ENCODE measurements at regions not wholly inside any gene's neighbourhood (a gene's known extent, or its start where the extent isn't known, plus 50 kb on each side); places are given as distances from the start of the nearest gene placed in this dataset.

GRCh38 chr11:71358963-71359567 is 89.1 kb downstream of the DHCR7 start:
- ChIA-PET POLR2A (no interaction called here), CTCF (no interaction called here)
- H3K36me3 ChIP-seq (ENCODE audit: control insufficient read depth in 2 of 2, insufficient read depth in 1 of 2, low read length in 2 of 2): no peaks in the 10 kb centered on the region
- no peaks in the 10 kb centered on the region for H3K4me1 ChIP-seq (ENCODE audit: control insufficient read depth, insufficient read depth, low read length)
- H3K27ac ChIP-seq (ENCODE audit: extremely low read depth, low read depth, low read length): no peak overlapping the region
- no peaks in the 10 kb centered on the region for H3K9me3 ChIP-seq (ENCODE audit: control insufficient read depth, insufficient read depth, low read depth, low read length)
- H3K4me3 ChIP-seq (ENCODE audit: low read depth, low read length): no peak overlapping the region
- TF ChIP-seq ZNF112 (tag by site-specific recombination; IDR thresholded peaks at IDR 0.05) (no peak), ZNF639 (tag by site-specific recombination; IDR thresholded peaks at IDR 0.05) (no peak), ZNF843 (tag by site-specific recombination; IDR thresholded peaks at IDR 0.05) (no peak), ZBTB26 (tag by site-specific recombination; optimal IDR thresholded peaks at IDR 0.05) (no peak), ZBTB7A (tag by site-specific recombination; IDR thresholded peaks at IDR 0.05; ENCODE audit: low read depth) (no peak), ZNF548 (tag by site-specific recombination; IDR thresholded peaks at IDR 0.05) (no peak), ZBTB17 (tag by site-specific recombination; IDR thresholded peaks at IDR 0.05) (peak; percentile 73), ZNF558 (tag by site-specific recombination; IDR thresholded peaks at IDR 0.05) (no peak), ZNF785 (tag by site-specific recombination; IDR thresholded peaks at IDR 0.05) (no peak), ZNF366 (tag by site-specific recombination; conservative IDR thresholded peaks at IDR 0.05) (peak; percentile 77), ZNF704 (tag by site-specific recombination; IDR thresholded peaks at IDR 0.05) (no peak)

- Histone ChIP-seq H3K9me3 (ENCODE audit: control insufficient read depth, insufficient read depth, low read depth, low read length) (no peaks in the 10 kb centered on the region), H3K36me3 (ENCODE audit: control insufficient read depth in 2 of 2, insufficient read depth in 1 of 2, low read length in 2 of 2) (no peaks in the 10 kb centered on the region), H3K4me3 (ENCODE audit: low read depth, low read length) (no peak overlapping the region), H3K4me1 (ENCODE audit: control insufficient read depth, insufficient read depth, low read length) (no peaks in the 10 kb centered on the region), H3K27ac (ENCODE audit: extremely low read depth, low read depth, low read length) (no peak overlapping the region)
- ChIA-PET POLR2A (no interaction called here), CTCF (no interaction called here)
- no peak for TF ChIP-seq ZNF302 (tag by site-specific recombination; IDR thresholded peaks at IDR 0.05; ENCODE audit: low read depth)
- no peak for TF ChIP-seq ZNF133 (tag by site-specific recombination; IDR thresholded peaks at IDR 0.05)
- no peak for TF ChIP-seq ZSCAN4 (tag by site-specific recombination; IDR thresholded peaks at IDR 0.05)
- no peak for TF ChIP-seq ZNF830 (tag by site-specific recombination; IDR thresholded peaks at IDR 0.05; ENCODE audit: low read depth)
- no peak for TF ChIP-seq PRDM10 (tag by site-specific recombination; IDR thresholded peaks at IDR 0.05)
- TF ChIP-seq ZNF510 (tag by site-specific recombination; IDR thresholded peaks at IDR 0.05; ENCODE audit: insufficient replicate concordance): no peak
- no peak for TF ChIP-seq ZNF37A (tag by site-specific recombination; IDR thresholded peaks at IDR 0.05)
- TF ChIP-seq ZNF544 (tag by site-specific recombination; IDR thresholded peaks at IDR 0.05): no peak
- TF ChIP-seq ZNF670 (tag by site-specific recombination; IDR thresholded peaks at IDR 0.05; ENCODE audit: low read depth): no peak
- no peak for TF ChIP-seq ZNF140 (tag by site-specific recombination; IDR thresholded peaks at IDR 0.05)
- TF ChIP-seq SALL2 (tag by site-specific recombination; IDR thresholded peaks at IDR 0.05; ENCODE audit: borderline replicate concordance): no peak
- TF ChIP-seq ZNF623 (tag by site-specific recombination; IDR thresholded peaks at IDR 0.05): no peak
- no peak for TF ChIP-seq ZNF398 (tag by site-specific recombination; IDR thresholded peaks at IDR 0.05)
- no peak for TF ChIP-seq ZNF624 (tag by site-specific recombination; IDR thresholded peaks at IDR 0.05)
Observed at GRCh38 chr11:71358122-71358728, 90.0 kb downstream of the DHCR7 start.
